Right lobe of liver (tissue), 4 donors: ENCODE measurements at regions not wholly inside any gene's neighbourhood (a gene's known extent, or its start where the extent isn't known, plus 50 kb on each side); places are given as distances from the start of the nearest gene placed in this dataset.

ENCODE experiments used
- POLR2A ChIP-seq: fragments of 450-650 bp; IDR thresholded peaks from one replicate; pipeline ENCODE4 v1.6.1; 2017; ENCODE audit warnings: antibody characterized with exemption, mild to moderate bottlenecking
- TF ChIP-seq, protein P1 (sequence below), 4 donors: fragments of 200-600 bp in 3 of 4; fragments of 450-650 bp in 1 of 4; IDR thresholded peaks; one replicate each; pipeline versions ENCODE4 v1.5.1 to v1.8.0; 2016 to 2022; ENCODE audit warnings: antibody characterized with exemption in 4 of 4, mild to moderate bottlenecking in 2 of 4
- donor health status: DM: no; HTN: no; CAD: no.
- donor health status: DM: no; HTN: no; CAD: no.
- donor health status: DM: no; HTN: yes; CAD: no.

DNA sequence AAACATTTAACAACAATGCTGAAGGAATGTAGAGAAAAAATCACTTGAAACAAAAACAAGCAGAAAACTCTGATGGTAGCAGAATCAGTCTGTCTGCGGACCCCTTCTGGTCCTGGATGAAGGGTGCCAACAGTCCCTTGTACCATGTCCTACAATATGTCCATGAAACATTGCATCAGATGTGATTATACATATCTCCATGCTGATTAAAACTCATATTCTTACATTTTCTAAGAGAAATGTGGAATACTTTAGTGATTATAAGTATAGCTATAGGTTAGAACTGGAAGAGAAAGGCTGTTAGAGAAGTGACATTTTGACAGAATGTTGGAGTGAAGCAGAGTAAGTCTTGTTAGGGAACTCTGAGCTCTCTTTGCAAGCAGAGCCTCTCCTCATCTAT, 286.1 kb downstream of the SH3GL2 start:
- TF ChIP-seq, protein P1, sequence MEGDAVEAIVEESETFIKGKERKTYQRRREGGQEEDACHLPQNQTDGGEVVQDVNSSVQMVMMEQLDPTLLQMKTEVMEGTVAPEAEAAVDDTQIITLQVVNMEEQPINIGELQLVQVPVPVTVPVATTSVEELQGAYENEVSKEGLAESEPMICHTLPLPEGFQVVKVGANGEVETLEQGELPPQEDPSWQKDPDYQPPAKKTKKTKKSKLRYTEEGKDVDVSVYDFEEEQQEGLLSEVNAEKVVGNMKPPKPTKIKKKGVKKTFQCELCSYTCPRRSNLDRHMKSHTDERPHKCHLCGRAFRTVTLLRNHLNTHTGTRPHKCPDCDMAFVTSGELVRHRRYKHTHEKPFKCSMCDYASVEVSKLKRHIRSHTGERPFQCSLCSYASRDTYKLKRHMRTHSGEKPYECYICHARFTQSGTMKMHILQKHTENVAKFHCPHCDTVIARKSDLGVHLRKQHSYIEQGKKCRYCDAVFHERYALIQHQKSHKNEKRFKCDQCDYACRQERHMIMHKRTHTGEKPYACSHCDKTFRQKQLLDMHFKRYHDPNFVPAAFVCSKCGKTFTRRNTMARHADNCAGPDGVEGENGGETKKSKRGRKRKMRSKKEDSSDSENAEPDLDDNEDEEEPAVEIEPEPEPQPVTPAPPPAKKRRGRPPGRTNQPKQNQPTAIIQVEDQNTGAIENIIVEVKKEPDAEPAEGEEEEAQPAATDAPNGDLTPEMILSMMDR (IDR thresholded peaks at IDR 0.05) = no peak
- TF ChIP-seq POLR2A = no peak
